GF-D8 (cell line): ENCODE measurements at regions not wholly inside any gene's neighbourhood (a gene's known extent, or its start where the extent isn't known, plus 50 kb on each side); places are given as distances from the start of the nearest gene placed in this dataset.
"Not testable (repeated sequence)": the region's sequence is repeated elsewhere in the genome, so short reads cannot be mapped to it uniquely, and the experiment has no call there.

Source experiments
- DNase-seq: peaks from one replicate; lab custom pipeline; 2025; lab: John Stamatoyannopoulos, UW

GRCh38 chr5:84961193-84961592 is 576.5 kb upstream of the EDIL3 start:
- DNase-seq = no peak

- no peak for DNase-seq
Measured at GRCh38 chr5:84961903-84962302, 577.2 kb upstream of the EDIL3 start.

GRCh38 chr5:84983093-84983492 is 598.4 kb upstream of the EDIL3 start:
- DNase-seq = no peak

GRCh38 chr5:84985148-84985547 is 600.5 kb upstream of the EDIL3 start:
- no peak for DNase-seq

- no peak for DNase-seq
Measured at GRCh38 chr5:84986688-84987087, 602.0 kb upstream of the EDIL3 start.

- DNase-seq = no peak
Measured at GRCh38 chr5:85000671-85001070, 616.0 kb upstream of the EDIL3 start.

GRCh38 chr5:85002026-85002425 is 617.3 kb upstream of the EDIL3 start:
- DNase-seq = not testable (repeated sequence)

- DNase-seq = no peak
Measured at GRCh38 chr5:85010014-85010562, 625.4 kb upstream of the EDIL3 start.

- no peak for DNase-seq
Measured at GRCh38 chr5:85017261-85017660, 632.6 kb upstream of the EDIL3 start.

- no peak for DNase-seq
Measured at GRCh38 chr5:85030316-85031084, 645.8 kb upstream of the EDIL3 start.

GRCh38 chr5:85049020-85049419 is 664.3 kb upstream of the EDIL3 start:
- DNase-seq = no peak

GRCh38 chr5:85052826-85053225 is 668.1 kb upstream of the EDIL3 start:
- no peak for DNase-seq

GRCh38 chr5:85069659-85070640 is 685.3 kb upstream of the EDIL3 start:
- no peak for DNase-seq

- DNase-seq = no peak
Measured at GRCh38 chr5:85077581-85077980, 692.9 kb upstream of the EDIL3 start.

GRCh38 chr5:85096421-85096820 is 711.7 kb upstream of the EDIL3 start:
- DNase-seq = no peak

- no peak for DNase-seq
Measured at GRCh38 chr5:85108471-85108870, 723.8 kb upstream of the EDIL3 start.

- DNase-seq = no peak
Measured at GRCh38 chr5:85109616-85110015, 724.9 kb upstream of the EDIL3 start.

GRCh38 chr5:85132269-85132668 is 747.6 kb upstream of the EDIL3 start:
- no peak for DNase-seq

- no peak for DNase-seq
Measured at GRCh38 chr5:85140471-85140870, 755.8 kb upstream of the EDIL3 start.

- DNase-seq = no peak
Measured at GRCh38 chr5:85143138-85143537, 758.5 kb upstream of the EDIL3 start.

- no peak for DNase-seq
Measured at GRCh38 chr5:85148701-85149100, 764.0 kb upstream of the EDIL3 start.

- no peak for DNase-seq
Measured at GRCh38 chr5:85159395-85159794, 774.7 kb upstream of the EDIL3 start.

- no peak for DNase-seq
Measured at GRCh38 chr5:85168474-85168873, 783.8 kb upstream of the EDIL3 start.
